ENCODE measurements at regions not wholly inside any gene's neighbourhood (a gene's known extent, or its start where the extent isn't known, plus 50 kb on each side); places are given as distances from the start of the nearest gene placed in this dataset.
A peak's percentile ranks its signal among the peaks of the same experiment; 100 is the strongest.
"Not testable (repeated sequence)": the region's sequence is repeated elsewhere in the genome, so short reads cannot be mapped to it uniquely, and the experiment has no call there.

GRCh38 chr17:51435641-51436091 is 175.3 kb downstream of the UTP18 start:
- no peak for DNase-seq (ENCODE audit: low read depth)

- DNase-seq (ENCODE audit: low read depth) = no peak
Observed at GRCh38 chr17:51439395-51440229, 179.3 kb downstream of the UTP18 start.

GRCh38 chr17:51441431-51441830 is 181.1 kb downstream of the UTP18 start:
- no peak for DNase-seq (ENCODE audit: low read depth)

GRCh38 chr17:51442088-51442865 is 181.9 kb downstream of the UTP18 start:
- DNase-seq (ENCODE audit: low read depth) = no peak

GRCh38 chr17:51443646-51444045 is 183.3 kb downstream of the UTP18 start:
- no peak for DNase-seq (ENCODE audit: low read depth)

GRCh38 chr17:51445946-51446345 is 185.6 kb downstream of the UTP18 start:
- DNase-seq (ENCODE audit: low read depth) = no peak

- no peak for DNase-seq (ENCODE audit: low read depth)
Observed at GRCh38 chr17:51454456-51454978, 194.2 kb downstream of the UTP18 start.

GRCh38 chr17:51455211-51455610 is 194.9 kb downstream of the UTP18 start:
- no peak for DNase-seq (ENCODE audit: low read depth)

GRCh38 chr17:51455931-51456330 is 195.6 kb downstream of the UTP18 start:
- DNase-seq (ENCODE audit: low read depth) = no peak

GRCh38 chr17:51456942-51457341 is 196.6 kb downstream of the UTP18 start:
- no peak for DNase-seq (ENCODE audit: low read depth)

GRCh38 chr17:51461578-51462004 is 201.2 kb downstream of the UTP18 start:
- peak; percentile 24 for DNase-seq (ENCODE audit: low read depth)

GRCh38 chr17:51463353-51463752 is 203.0 kb downstream of the UTP18 start:
- DNase-seq (ENCODE audit: low read depth) = no peak

- DNase-seq (ENCODE audit: low read depth) = no peak
Observed at GRCh38 chr17:51467336-51467735, 207.0 kb downstream of the UTP18 start.

- DNase-seq (ENCODE audit: low read depth) = no peak
Observed at GRCh38 chr17:51472670-51473205, 212.4 kb downstream of the UTP18 start.

- DNase-seq (ENCODE audit: low read depth) = no peak
Observed at GRCh38 chr17:51474764-51475163, 214.4 kb downstream of the UTP18 start.

GRCh38 chr17:51475730-51476129 is 215.4 kb downstream of the UTP18 start:
- DNase-seq (ENCODE audit: low read depth) = no peak

- DNase-seq (ENCODE audit: low read depth) = no peak
Observed at GRCh38 chr17:51479303-51479702, 219.0 kb downstream of the UTP18 start.

- no peak for DNase-seq (ENCODE audit: low read depth)
Observed at GRCh38 chr17:51481370-51481769, 221.0 kb downstream of the UTP18 start.

GRCh38 chr17:51482248-51482647 is 221.9 kb downstream of the UTP18 start:
- DNase-seq (ENCODE audit: low read depth) = not testable (repeated sequence)

GRCh38 chr17:51486091-51486490 is 225.7 kb downstream of the UTP18 start:
- no peak for DNase-seq (ENCODE audit: low read depth)

GRCh38 chr17:51486885-51487520 is 226.7 kb downstream of the UTP18 start:
- no peak for DNase-seq (ENCODE audit: low read depth)

GRCh38 chr17:51487947-51488346 is 227.6 kb downstream of the UTP18 start:
- no peak for DNase-seq (ENCODE audit: low read depth)

Measured in activated T-cell treated with anti-CD3 and anti-CD28 coated beads for 1 hour (primary cell).